T-cell (primary cell): ENCODE measurements at regions not wholly inside any gene's neighbourhood (a gene's known extent, or its start where the extent isn't known, plus 50 kb on each side); places are given as distances from the start of the nearest gene placed in this dataset.

Experiments used
- ATAC-seq, 4 experiments: fragments of 200-7000 bp in 3 of 4; fragments of 150-1000 bp in 1 of 4; cut with Tn5 transposase; replicated peaks in 1 of 4; 1 replicate in 3 of 4; 2 replicates in 1 of 4; pipeline ENCODE4 v1.10.0; 2021; ENCODE audit warnings: moderate library complexity in 3 of 4, mild to moderate bottlenecking in 2 of 4, moderate number of reproducible peaks in 1 of 4
- CTCF ChIA-PET, 2 donors: fragments of 300-600 bp; sonication (Branson Sonifier 250); formaldehyde crosslinking; loops; one replicate each; lab custom pipeline; 2022; ENCODE audit warnings: antibody characterized with exemption in 2 of 2; lab: Charles Lee
- POLR2A ChIA-PET, 2 donors: fragments of 300-600 bp; sonication (Branson Sonifier 250); formaldehyde crosslinking; loops; one replicate each; lab custom pipeline; 2022; ENCODE audit warnings: antibody characterized with exemption in 2 of 2; lab: Charles Lee
- DNase-seq, 35 experiments: peaks; one replicate each; pipeline versions ENCODE4 v3.0.0 to v3.0.0-alpha.2; 2013 to 2023
- H3K27ac ChIP-seq: one replicate; pipeline ENCODE4 v1.5.1; 2013; ENCODE audit warnings: low read length
- H3K27me3 ChIP-seq, 2 experiments: replicated peaks in 1 of 2; 1 replicate in 1 of 2; 2 replicates in 1 of 2; pipeline versions ENCODE4 v1.6.1 to v1.7.0; 2013; ENCODE audit warnings: low read length in 1 of 2, mixed read lengths in 1 of 2; ENCODE audit not compliant: control insufficient read depth in 2 of 2, insufficient read depth in 2 of 2; ENCODE audit errors: extremely low read depth in 1 of 2
- H3K36me3 ChIP-seq, 2 donors: 1 replicate in 1 of 2; 2 replicates in 1 of 2; pipeline versions ENCODE4 v1.6.1 to v1.7.0; 2013; ENCODE audit warnings: low read length in 1 of 2; ENCODE audit not compliant: control insufficient read depth in 2 of 2, insufficient read depth in 1 of 2; ENCODE audit errors: extremely low read depth in 1 of 2
- H3K4me1 ChIP-seq, 2 experiments: 1 replicate in 1 of 2; 2 replicates in 1 of 2; pipeline versions ENCODE4 v1.6.1 to v1.7.0; 2013; ENCODE audit warnings: low read length in 2 of 2, mixed read lengths in 1 of 2; ENCODE audit not compliant: insufficient read depth in 2 of 2, control insufficient read depth in 1 of 2; ENCODE audit errors: extremely low read depth in 1 of 2
- H3K4me3 ChIP-seq, 2 donors: 1 replicate in 1 of 2; 2 replicates in 1 of 2; pipeline versions ENCODE4 v1.5.1 to v1.7.0; 2013; ENCODE audit warnings: mild to moderate bottlenecking in 2 of 2, low read length in 1 of 2, moderate library complexity in 1 of 2; ENCODE audit not compliant: control insufficient read depth in 1 of 2; ENCODE audit errors: extremely low read depth in 1 of 2
- H3K9me3 ChIP-seq: 2 replicates; pipeline ENCODE4 v1.7.0; 2013
- H3K27ac Mint-ChIP-seq, 2 donors: one replicate each; pipeline ENCODE4 v1.8.0; 2020 to 2021; ENCODE audit warnings: mild to moderate bottlenecking in 2 of 2, mixed read lengths in 2 of 2
- H3K27me3 Mint-ChIP-seq, 2 donors: one replicate each; pipeline ENCODE4 v1.8.0; 2021 to 2022; ENCODE audit warnings: mixed read lengths in 2 of 2
- H3K36me3 Mint-ChIP-seq: one replicate; pipeline ENCODE4 v1.8.0; 2021; ENCODE audit warnings: mixed read lengths
- H3K4me1 Mint-ChIP-seq, 3 donors: one replicate each; pipeline ENCODE4 v1.8.0; 2020 to 2022; ENCODE audit warnings: mixed read lengths in 3 of 3, mild to moderate bottlenecking in 1 of 3
- H3K4me3 Mint-ChIP-seq, 3 donors: one replicate each; pipeline ENCODE4 v1.8.0; 2020 to 2022; ENCODE audit warnings: mild to moderate bottlenecking in 3 of 3, mixed read lengths in 3 of 3, moderate library complexity in 3 of 3
- H3K9me3 Mint-ChIP-seq, 3 donors: one replicate each; pipeline ENCODE4 v1.8.0; 2020 to 2022; ENCODE audit warnings: mixed read lengths in 3 of 3
- WGBS: methylation state at CpG from one replicate; pipeline ENCODE4 v1.1.5; 2013; ENCODE audit warnings: missing lambda C conversion rate; ENCODE audit not compliant: insufficient coverage; 5-methylcytosine and 5-hydroxymethylcytosine counted together

DNA sequence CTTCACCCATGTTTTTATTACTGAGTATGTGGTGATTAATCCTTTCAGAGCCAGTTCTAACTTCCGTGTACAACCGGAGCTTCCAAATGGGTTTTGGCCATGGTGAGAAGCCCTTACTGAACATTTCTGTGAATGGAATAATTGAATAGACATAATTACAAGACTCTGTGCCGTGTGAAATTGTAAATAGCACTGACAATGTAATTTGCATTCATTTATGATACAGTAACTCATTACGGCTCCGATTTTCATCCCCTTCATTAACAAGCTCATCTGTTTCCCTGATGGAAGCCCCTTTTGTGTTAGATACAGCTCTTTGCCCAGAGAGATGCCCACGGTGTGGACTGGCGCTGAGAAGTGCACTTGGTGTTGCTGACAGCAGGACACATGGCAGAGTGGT lies 891.0 kb downstream of the AACS start:
- POLR2A ChIA-PET, result no interaction called here
- WGBS, result 84% methylated on average over 3 of the region's 7 CpGs

GRCh38 chr12:125966641-125967040 lies 901.4 kb downstream of the AACS start:
- H3K9me3 ChIP-seq, result no peaks in the 10 kb centered on the region
- Mint-ChIP-seq H3K4me3 (no peak overlapping the region), H3K4me1 (no peaks in the 10 kb centered on the region), H3K9me3 (peaks cover 7 to 15% (median 8%) of the 10 kb centered on the region in 3 donors), H3K27ac (no peak overlapping the region), H3K27me3 (no peaks in the 10 kb centered on the region), H3K36me3 (no peaks in the 10 kb centered on the region)
- H3K27ac ChIP-seq, result no peak overlapping the region
- H3K36me3 ChIP-seq, result no peaks in the 10 kb centered on the region
- POLR2A ChIA-PET, result no interaction called here
- H3K4me1 ChIP-seq, result no peaks in the 10 kb centered on the region
- DNase-seq (no peak), ATAC-seq (no peak)
- CTCF ChIA-PET, result no interaction called here
- H3K27me3 ChIP-seq, result no peaks in the 10 kb centered on the region
- WGBS, result 90% methylated on average over 6 of the region's 7 CpGs
- H3K4me3 ChIP-seq, result no peak overlapping the region

More for the DNA sequence above, 891.0 kb downstream of the AACS start:
- H3K4me1 ChIP-seq, result no peaks in the 10 kb centered on the region
- no peaks in the 10 kb centered on the region for H3K36me3 ChIP-seq
- CTCF ChIA-PET, result no interaction called here
- no peaks in the 10 kb centered on the region for H3K4me1 Mint-ChIP-seq
- H3K27ac ChIP-seq, result no peak overlapping the region
- no peaks in the 10 kb centered on the region for H3K36me3 Mint-ChIP-seq
- H3K27me3 ChIP-seq, result peaks cover 0 to 3% of the 10 kb centered on the region in 2 experiments
- H3K27me3 Mint-ChIP-seq, result no peaks in the 10 kb centered on the region
- no peak overlapping the region for H3K4me3 Mint-ChIP-seq
- H3K4me3 ChIP-seq, result no peak overlapping the region
- peaks cover 6 to 29% (median 14%) of the 10 kb centered on the region in 3 donors for H3K9me3 Mint-ChIP-seq
- no peak for DNase-seq
- ATAC-seq, result no peak
- no peaks in the 10 kb centered on the region for H3K9me3 ChIP-seq
- H3K27ac Mint-ChIP-seq, result no peak overlapping the region

DNA sequence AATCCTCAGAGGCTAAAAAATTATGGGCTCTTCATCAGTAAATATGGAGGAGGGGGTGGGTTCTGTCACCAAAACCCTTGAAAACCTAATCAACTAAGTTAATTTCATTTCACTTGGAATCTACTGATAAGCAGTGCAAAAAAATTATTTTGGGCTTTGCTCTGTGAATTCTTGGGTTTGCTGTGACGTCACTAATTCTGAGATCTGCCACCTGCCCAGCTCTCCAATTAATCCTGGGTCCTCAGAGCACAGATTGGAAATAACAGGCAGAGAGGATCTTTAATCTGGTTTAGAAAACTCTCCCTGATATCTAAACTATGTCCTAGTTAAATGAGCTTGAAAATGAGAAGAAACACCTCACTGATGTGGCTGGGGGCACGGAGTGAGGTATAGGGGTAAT lies 903.2 kb downstream of the AACS start:
- CTCF ChIA-PET, result no interaction called here
- H3K27me3 Mint-ChIP-seq, result no peaks in the 10 kb centered on the region
- Histone ChIP-seq H3K27me3 (no peaks in the 10 kb centered on the region), H3K36me3 (no peaks in the 10 kb centered on the region), H3K4me1 (no peaks in the 10 kb centered on the region), H3K27ac (no peak overlapping the region), H3K4me3 (no peak overlapping the region), H3K9me3 (no peaks in the 10 kb centered on the region)
- peaks cover 7 to 15% (median 13%) of the 10 kb centered on the region in 3 donors for H3K9me3 Mint-ChIP-seq
- POLR2A ChIA-PET, result interaction anchor here in 1 of 2 donors (0.5 kb wide), 1 partner anchor 14 kb away, joined by 3 read pairs; no protein-coding TSS in a partner anchor
- ATAC-seq (no peak), DNase-seq (no peak)
- H3K4me3 Mint-ChIP-seq, result no peak overlapping the region
- H3K27ac Mint-ChIP-seq, result no peak overlapping the region
- H3K36me3 Mint-ChIP-seq, result no peaks in the 10 kb centered on the region
- WGBS, result no CpG with 5 or more reads among the region's 2 CpGs
- H3K4me1 Mint-ChIP-seq, result no peaks in the 10 kb centered on the region

GRCh38 chr12:125971981-125972380 lies 906.7 kb downstream of the AACS start:
- CTCF ChIA-PET, result no interaction called here
- H3K36me3 Mint-ChIP-seq, result no peaks in the 10 kb centered on the region
- POLR2A ChIA-PET, result no interaction called here
- ATAC-seq (no peak), DNase-seq (no peak)
- H3K27ac ChIP-seq, result no peak overlapping the region
- H3K4me1 Mint-ChIP-seq, result no peaks in the 10 kb centered on the region
- H3K9me3 Mint-ChIP-seq, result peaks cover 2 to 4% (median 3%) of the 10 kb centered on the region in 3 donors
- H3K4me3 Mint-ChIP-seq, result no peak overlapping the region
- WGBS, result 62% methylated on average over 3 of the region's 3 CpGs
- H3K4me3 ChIP-seq, result no peak overlapping the region
- H3K27me3 ChIP-seq, result no peaks in the 10 kb centered on the region
- H3K4me1 ChIP-seq, result no peaks in the 10 kb centered on the region
- H3K9me3 ChIP-seq, result no peaks in the 10 kb centered on the region
- no peak overlapping the region for H3K27ac Mint-ChIP-seq
- H3K36me3 ChIP-seq, result no peaks in the 10 kb centered on the region
- H3K27me3 Mint-ChIP-seq, result no peaks in the 10 kb centered on the region

GRCh38 chr12:125978286-125978685 lies 913.1 kb downstream of the AACS start:
- Histone ChIP-seq H3K36me3 (no peaks in the 10 kb centered on the region), H3K4me3 (no peak overlapping the region), H3K9me3 (no peaks in the 10 kb centered on the region), H3K4me1 (peaks cover 0 to under 1% of the 10 kb centered on the region in 2 experiments), H3K27me3 (peaks cover 0 to 10% of the 10 kb centered on the region in 2 experiments), H3K27ac (no peak overlapping the region)
- Mint-ChIP-seq H3K36me3 (no peaks in the 10 kb centered on the region), H3K27ac (no peak overlapping the region), H3K9me3 (peaks cover 5 to 18% (median 9%) of the 10 kb centered on the region in 3 donors), H3K27me3 (peaks cover 5 to 12% of the 10 kb centered on the region in 2 donors), H3K4me1 (no peaks in the 10 kb centered on the region), H3K4me3 (no peak overlapping the region)
- ATAC-seq, result no peak
- 50% methylated on average over 1 of the region's 2 CpGs for WGBS
- POLR2A ChIA-PET, result no interaction called here
- no peak for DNase-seq
- CTCF ChIA-PET, result no interaction called here

- Mint-ChIP-seq H3K9me3 (peaks cover 5 to 22% (median 9%) of the 10 kb centered on the region in 3 donors), H3K27ac (peak overlapping the region in 1 of 2 donors; percentile 11), H3K36me3 (no peaks in the 10 kb centered on the region), H3K4me1 (peaks cover 0 to 3% (median 2%) of the 10 kb centered on the region in 3 donors), H3K27me3 (peaks cover 12 to 15% of the 10 kb centered on the region in 2 donors), H3K4me3 (no peak overlapping the region)
- H3K4me1 ChIP-seq, result peaks cover 0 to 3% of the 10 kb centered on the region in 2 experiments
- H3K27ac ChIP-seq, result no peak overlapping the region
- ChIA-PET POLR2A (no interaction called here), CTCF (no interaction called here)
- ATAC-seq (no peak), DNase-seq (no peak)
- no CpG with 5 or more reads among the region's 7 CpGs for WGBS
- H3K4me3 ChIP-seq, result no peak overlapping the region
- H3K27me3 ChIP-seq, result peaks cover 0 to 27% of the 10 kb centered on the region in 2 experiments
- H3K36me3 ChIP-seq, result no peaks in the 10 kb centered on the region
- H3K9me3 ChIP-seq, result no peaks in the 10 kb centered on the region
These were observed 916.5 kb downstream of the AACS start for GRCh38 chr12:125981610-125982253.
